Type B pancreatic cell (in vitro differentiated cells): ENCODE measurements at regions not wholly inside any gene's neighbourhood (a gene's known extent, or its start where the extent isn't known, plus 50 kb on each side); places are given as distances from the start of the nearest gene placed in this dataset.

Experiments used
- DNase-seq: peaks from one replicate; pipeline ENCODE4 v3.0.0; 2021; ENCODE audit warnings: mixed read lengths; ENCODE audit not compliant: unreplicated experiment; ENCODE audit errors: extremely low spot score
- H3K27ac Mint-ChIP-seq: 2 replicates; pipeline ENCODE4 v1.8.0; 2021; ENCODE audit warnings: mild to moderate bottlenecking, mixed read lengths
- H3K27me3 Mint-ChIP-seq: 2 replicates; pipeline ENCODE4 v1.8.0; 2021; ENCODE audit warnings: mixed read lengths
- H3K36me3 Mint-ChIP-seq: 2 replicates; pipeline ENCODE4 v1.8.0; 2021; ENCODE audit warnings: mixed read lengths
- H3K4me1 Mint-ChIP-seq: one replicate; pipeline ENCODE4 v1.8.0; 2021; ENCODE audit warnings: mixed read lengths; ENCODE audit not compliant: unreplicated experiment
- H3K4me3 Mint-ChIP-seq: 2 replicates; pipeline ENCODE4 v1.8.0; 2021; ENCODE audit warnings: mild to moderate bottlenecking, mixed read lengths
- H3K9me3 Mint-ChIP-seq: 2 replicates; pipeline ENCODE4 v1.8.0; 2021; ENCODE audit warnings: mixed read lengths
- TF ChIP-seq, protein P1 (sequence below): fragments of 200-600 bp; sonication (generic); conservative IDR thresholded peaks from 2 replicates; pipeline ENCODE4 v1.5.0; 2021; ENCODE audit warnings: antibody characterized with exemption, mild to moderate bottlenecking

DNA sequence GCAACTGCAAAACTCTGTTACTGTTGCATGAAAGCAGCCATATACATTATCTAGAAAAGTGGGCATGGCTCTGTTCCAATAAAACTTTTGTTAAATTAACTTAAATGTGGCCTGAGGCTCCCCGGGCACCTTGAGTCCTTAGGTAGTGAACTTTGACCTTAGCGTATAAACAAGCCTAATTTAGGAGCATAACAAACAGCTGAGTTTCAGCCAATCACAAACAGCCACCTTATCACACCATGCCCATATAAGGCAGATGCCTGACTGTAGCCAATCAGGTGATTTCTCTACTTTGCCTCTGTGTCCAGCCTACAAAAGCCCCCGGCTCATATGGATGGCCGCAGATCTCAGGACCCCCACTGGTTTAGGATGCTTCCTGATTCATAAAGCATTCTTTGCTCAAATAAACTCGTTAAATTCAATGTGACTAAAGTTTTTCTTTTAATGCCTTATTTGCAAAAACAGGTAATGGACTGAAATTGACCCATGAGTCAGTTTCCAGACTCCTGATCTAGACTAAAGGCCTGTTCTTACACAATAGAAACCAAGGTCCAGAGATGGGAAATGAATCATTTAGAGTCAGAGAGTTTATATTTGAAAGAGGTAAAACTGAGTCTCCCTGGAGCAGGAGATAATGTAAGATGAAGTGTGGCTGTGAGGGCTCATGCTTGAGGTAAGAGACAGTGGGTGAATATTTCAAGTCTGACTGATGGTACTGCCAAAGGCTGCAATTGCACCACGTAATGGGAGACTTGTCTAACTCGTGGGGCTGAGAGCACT, 130.2 kb downstream of the FGF9 start:
- TF ChIP-seq, protein P1, sequence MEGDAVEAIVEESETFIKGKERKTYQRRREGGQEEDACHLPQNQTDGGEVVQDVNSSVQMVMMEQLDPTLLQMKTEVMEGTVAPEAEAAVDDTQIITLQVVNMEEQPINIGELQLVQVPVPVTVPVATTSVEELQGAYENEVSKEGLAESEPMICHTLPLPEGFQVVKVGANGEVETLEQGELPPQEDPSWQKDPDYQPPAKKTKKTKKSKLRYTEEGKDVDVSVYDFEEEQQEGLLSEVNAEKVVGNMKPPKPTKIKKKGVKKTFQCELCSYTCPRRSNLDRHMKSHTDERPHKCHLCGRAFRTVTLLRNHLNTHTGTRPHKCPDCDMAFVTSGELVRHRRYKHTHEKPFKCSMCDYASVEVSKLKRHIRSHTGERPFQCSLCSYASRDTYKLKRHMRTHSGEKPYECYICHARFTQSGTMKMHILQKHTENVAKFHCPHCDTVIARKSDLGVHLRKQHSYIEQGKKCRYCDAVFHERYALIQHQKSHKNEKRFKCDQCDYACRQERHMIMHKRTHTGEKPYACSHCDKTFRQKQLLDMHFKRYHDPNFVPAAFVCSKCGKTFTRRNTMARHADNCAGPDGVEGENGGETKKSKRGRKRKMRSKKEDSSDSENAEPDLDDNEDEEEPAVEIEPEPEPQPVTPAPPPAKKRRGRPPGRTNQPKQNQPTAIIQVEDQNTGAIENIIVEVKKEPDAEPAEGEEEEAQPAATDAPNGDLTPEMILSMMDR = no peak
- no peaks in the 10 kb centered on the region for H3K9me3 Mint-ChIP-seq

DNA sequence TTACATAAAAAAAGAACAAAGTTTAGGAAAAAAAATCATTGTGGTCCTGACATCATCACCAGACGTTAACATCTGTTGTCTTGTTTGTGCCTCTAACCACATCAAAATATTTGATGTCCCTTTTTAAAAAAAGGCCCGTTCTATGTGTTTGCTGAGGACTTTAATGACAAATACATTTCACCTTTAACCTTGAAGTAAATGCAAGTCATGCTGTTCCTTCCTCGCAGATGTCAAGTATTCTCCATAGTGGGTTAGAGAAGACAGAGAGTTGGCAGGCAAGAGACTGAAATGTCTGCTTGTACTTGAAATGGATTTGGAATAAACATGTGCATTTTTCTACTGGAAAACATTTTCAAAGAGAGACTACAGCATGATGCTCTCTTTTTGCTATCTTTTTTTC, 134.9 kb downstream of the FGF9 start:
- Mint-ChIP-seq H3K27ac (no peak overlapping the region), H3K27me3 (peaks cover 4% of the 10 kb centered on the region), H3K4me1 (no peaks in the 10 kb centered on the region), H3K4me3 (no peak overlapping the region), H3K9me3 (no peaks in the 10 kb centered on the region), H3K36me3 (no peaks in the 10 kb centered on the region)
- no peak for DNase-seq
- TF ChIP-seq, protein P1 = no peak

More for the DNA sequence above, 130.2 kb downstream of the FGF9 start:
- Mint-ChIP-seq H3K36me3 (no peaks in the 10 kb centered on the region), H3K27me3 (no peaks in the 10 kb centered on the region), H3K4me3 (no peak overlapping the region), H3K4me1 (no peaks in the 10 kb centered on the region), H3K27ac (no peak overlapping the region)
- no peak for DNase-seq

DNA sequence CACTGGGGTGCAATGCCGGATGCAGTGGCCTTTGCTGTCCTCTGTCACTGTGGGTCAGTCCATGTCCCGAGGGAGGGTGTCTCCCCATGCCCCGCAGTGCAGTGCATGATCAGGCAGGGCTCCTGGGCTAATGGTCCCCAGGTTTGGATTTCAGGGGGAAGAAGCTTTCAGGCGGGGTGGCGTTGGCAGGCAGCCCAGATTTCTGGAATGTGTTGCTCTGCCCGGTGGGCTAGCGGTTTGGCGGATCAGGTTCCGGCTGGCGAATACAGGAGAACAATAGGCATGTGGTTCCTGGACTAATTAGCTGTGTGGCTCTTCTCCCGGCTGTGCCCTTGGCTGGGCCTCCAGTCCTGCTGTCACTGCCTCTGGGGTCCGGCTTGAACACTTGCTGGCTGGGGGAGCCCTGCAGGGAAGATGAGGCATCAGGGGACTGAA, 141.3 kb downstream of the FGF9 start:
- no peak for DNase-seq
- TF ChIP-seq, protein P1 = no peak
- Mint-ChIP-seq H3K4me3 (no peak overlapping the region), H3K36me3 (no peaks in the 10 kb centered on the region), H3K9me3 (no peaks in the 10 kb centered on the region), H3K27me3 (peaks cover 7% of the 10 kb centered on the region), H3K27ac (no peak overlapping the region), H3K4me1 (no peaks in the 10 kb centered on the region)

DNA sequence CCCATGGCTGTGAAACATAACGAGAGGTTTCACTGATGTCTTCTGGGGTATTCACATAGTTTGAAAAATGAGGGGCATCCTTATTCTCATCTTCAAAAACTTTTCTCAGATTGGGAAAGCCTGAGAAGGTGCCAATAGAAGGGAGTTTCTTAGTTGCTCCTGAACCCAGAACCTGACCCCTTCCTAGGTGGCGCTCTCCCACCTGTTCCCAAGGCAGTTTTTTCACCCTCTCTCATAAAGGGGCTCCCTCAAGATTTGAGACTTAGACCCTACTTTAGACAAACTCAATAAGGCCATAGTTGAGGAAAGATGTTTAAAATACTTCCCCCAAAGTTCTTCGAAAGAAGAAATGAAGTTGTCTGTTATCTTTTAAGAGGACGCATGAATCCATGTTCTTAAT, 142.2 kb downstream of the FGF9 start:
- TF ChIP-seq, protein P1 = no peak
- H3K4me1 Mint-ChIP-seq = no peaks in the 10 kb centered on the region
- no peaks in the 10 kb centered on the region for H3K9me3 Mint-ChIP-seq
- DNase-seq = no peak
- no peak overlapping the region for H3K4me3 Mint-ChIP-seq
- no peak overlapping the region for H3K27ac Mint-ChIP-seq
- H3K27me3 Mint-ChIP-seq = peaks cover 7% of the 10 kb centered on the region
- H3K36me3 Mint-ChIP-seq = no peaks in the 10 kb centered on the region

DNA sequence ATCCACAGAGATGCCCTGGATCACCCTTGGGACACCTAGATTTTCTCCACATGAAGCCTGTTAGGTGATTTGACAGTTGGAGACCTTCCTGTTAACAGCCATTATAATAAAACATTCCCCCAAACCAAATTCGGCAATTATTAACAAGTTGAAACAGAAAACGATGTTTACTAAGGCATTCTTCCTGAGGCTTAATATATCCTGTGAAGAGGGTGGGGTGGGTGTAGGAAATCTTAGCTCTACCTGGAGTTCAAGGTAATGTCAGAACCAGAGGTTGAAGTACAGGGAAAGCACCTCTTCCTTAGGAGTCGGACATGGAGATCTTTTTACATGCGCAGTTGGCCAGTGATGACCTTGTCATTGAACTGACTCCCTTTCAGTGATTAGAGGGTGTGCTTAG, 143.0 kb downstream of the FGF9 start:
- DNase-seq = no peak
- Mint-ChIP-seq H3K9me3 (no peaks in the 10 kb centered on the region), H3K4me1 (no peaks in the 10 kb centered on the region), H3K36me3 (no peaks in the 10 kb centered on the region), H3K27me3 (peaks cover 7% of the 10 kb centered on the region), H3K27ac (no peak overlapping the region), H3K4me3 (no peak overlapping the region)
- TF ChIP-seq, protein P1 = no peak
